Endodermal cell (in vitro differentiated cells): ENCODE measurements at regions not wholly inside any gene's neighbourhood (a gene's known extent, or its start where the extent isn't known, plus 50 kb on each side); places are given as distances from the start of the nearest gene placed in this dataset.

Experiments used
- DNase-seq: peaks from one replicate; pipeline ENCODE4 v3.0.0-alpha.2; 2017
- H3K27ac ChIP-seq: 2 replicates; pipeline ENCODE4 v1.5.1; 2013; ENCODE audit warnings: mild to moderate bottlenecking, low read depth, low read length, moderate library complexity
- H3K27me3 ChIP-seq: 2 replicates; pipeline ENCODE4 v1.6.1; 2013; ENCODE audit warnings: mild to moderate bottlenecking, low read length, moderate library complexity; ENCODE audit not compliant: insufficient read depth, control insufficient read depth, poor library complexity, severe bottlenecking
- H3K36me3 ChIP-seq: 2 replicates; pipeline ENCODE4 v1.7.0; 2013; ENCODE audit warnings: mild to moderate bottlenecking, low read length, moderate library complexity; ENCODE audit not compliant: control insufficient read depth, insufficient read depth
- H3K4me1 ChIP-seq: one replicate; pipeline ENCODE4 v1.7.0; 2013; ENCODE audit warnings: low read length; ENCODE audit not compliant: control insufficient read depth, insufficient read depth
- H3K4me3 ChIP-seq: 2 replicates; pipeline ENCODE4 v1.5.1; 2013; ENCODE audit warnings: mild to moderate bottlenecking, low read length, moderate library complexity
- H3K9ac ChIP-seq: 2 replicates; pipeline ENCODE4 v1.6.1; 2013; ENCODE audit warnings: mild to moderate bottlenecking, low read length, moderate library complexity; ENCODE audit not compliant: poor library complexity, severe bottlenecking; ENCODE audit errors: extremely low read depth
- H3K9me3 ChIP-seq: 2 replicates; pipeline ENCODE4 v1.6.1; 2013; ENCODE audit warnings: mild to moderate bottlenecking, low read length, moderate library complexity; ENCODE audit not compliant: control insufficient read depth
- H3K27ac Mint-ChIP-seq: 2 replicates; pipeline ENCODE4 v1.8.0; 2020; ENCODE audit warnings: mixed read lengths
- H3K27me3 Mint-ChIP-seq: 2 replicates; pipeline ENCODE4 v1.8.0; 2021; ENCODE audit warnings: mild to moderate bottlenecking, mixed read lengths; ENCODE audit not compliant: insufficient read depth
- H3K36me3 Mint-ChIP-seq: 2 replicates; pipeline ENCODE4 v1.8.0; 2020; ENCODE audit warnings: low read depth, mixed read lengths
- H3K4me1 Mint-ChIP-seq: 2 replicates; pipeline ENCODE4 v1.8.0; 2020; ENCODE audit warnings: mixed read lengths
- H3K4me3 Mint-ChIP-seq: 2 replicates; pipeline ENCODE4 v1.8.0; 2020; ENCODE audit warnings: mild to moderate bottlenecking, moderate library complexity, mixed read lengths
- H3K9me3 Mint-ChIP-seq: 2 replicates; pipeline ENCODE4 v1.8.0; 2020; ENCODE audit warnings: mild to moderate bottlenecking, mixed read lengths
- WGBS, 2 experiments: methylation state at CpG; one replicate each; pipeline versions ENCODE4 v1.1.5 to v1.1.7; 2013; ENCODE audit warnings: missing lambda C conversion rate in 2 of 2, mixed read lengths in 1 of 2; ENCODE audit not compliant: insufficient coverage in 1 of 2, insufficient read length in 1 of 2; 5-methylcytosine and 5-hydroxymethylcytosine counted together
- TF ChIP-seq, protein P1 (sequence below): fragments of 200-600 bp; sonication (generic); conservative IDR thresholded peaks from 2 replicates; pipeline ENCODE4 v1.5.0; 2021; ENCODE audit warnings: antibody characterized with exemption, mild to moderate bottlenecking

DNA sequence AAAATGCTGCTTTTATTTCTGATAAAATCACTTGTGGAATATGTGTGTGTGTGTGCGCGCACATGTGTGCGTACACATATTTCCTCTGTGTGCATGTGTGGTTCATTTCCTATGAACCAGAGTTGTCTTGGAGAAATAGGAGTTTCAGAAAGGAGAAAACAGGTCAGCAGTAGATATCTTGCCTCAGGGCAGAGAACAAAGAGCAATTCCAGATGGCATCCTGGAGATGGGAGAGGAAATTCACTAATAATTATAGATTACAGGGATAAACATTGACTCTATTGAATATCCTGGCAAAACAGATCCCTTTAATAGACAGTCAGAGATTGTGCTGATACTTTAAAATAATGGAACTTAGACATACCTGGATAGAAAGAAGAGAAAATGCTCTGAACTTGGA, 298.0 kb downstream of the TRIB2 start:
- H3K4me1 Mint-ChIP-seq = peaks cover 20% of the 10 kb centered on the region
- no peak for DNase-seq
- no peaks in the 10 kb centered on the region for H3K36me3 Mint-ChIP-seq
- H3K4me3 ChIP-seq = no peak overlapping the region
- peaks cover 13% of the 10 kb centered on the region for H3K4me1 ChIP-seq
- H3K9me3 Mint-ChIP-seq = no peaks in the 10 kb centered on the region
- TF ChIP-seq, protein P1, sequence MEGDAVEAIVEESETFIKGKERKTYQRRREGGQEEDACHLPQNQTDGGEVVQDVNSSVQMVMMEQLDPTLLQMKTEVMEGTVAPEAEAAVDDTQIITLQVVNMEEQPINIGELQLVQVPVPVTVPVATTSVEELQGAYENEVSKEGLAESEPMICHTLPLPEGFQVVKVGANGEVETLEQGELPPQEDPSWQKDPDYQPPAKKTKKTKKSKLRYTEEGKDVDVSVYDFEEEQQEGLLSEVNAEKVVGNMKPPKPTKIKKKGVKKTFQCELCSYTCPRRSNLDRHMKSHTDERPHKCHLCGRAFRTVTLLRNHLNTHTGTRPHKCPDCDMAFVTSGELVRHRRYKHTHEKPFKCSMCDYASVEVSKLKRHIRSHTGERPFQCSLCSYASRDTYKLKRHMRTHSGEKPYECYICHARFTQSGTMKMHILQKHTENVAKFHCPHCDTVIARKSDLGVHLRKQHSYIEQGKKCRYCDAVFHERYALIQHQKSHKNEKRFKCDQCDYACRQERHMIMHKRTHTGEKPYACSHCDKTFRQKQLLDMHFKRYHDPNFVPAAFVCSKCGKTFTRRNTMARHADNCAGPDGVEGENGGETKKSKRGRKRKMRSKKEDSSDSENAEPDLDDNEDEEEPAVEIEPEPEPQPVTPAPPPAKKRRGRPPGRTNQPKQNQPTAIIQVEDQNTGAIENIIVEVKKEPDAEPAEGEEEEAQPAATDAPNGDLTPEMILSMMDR = no peak
- no peak overlapping the region for H3K27ac ChIP-seq
- no peak overlapping the region for H3K9ac ChIP-seq
- 91 to 92% methylated on average over 3 of the region's 3 CpGs for WGBS, 2 experiments
- peaks cover 4% of the 10 kb centered on the region for H3K27me3 Mint-ChIP-seq
- no peak overlapping the region for H3K27ac Mint-ChIP-seq
- no peak overlapping the region for H3K4me3 Mint-ChIP-seq
- no peaks in the 10 kb centered on the region for H3K36me3 ChIP-seq
- H3K9me3 ChIP-seq = no peaks in the 10 kb centered on the region
- H3K27me3 ChIP-seq = peaks cover 4% of the 10 kb centered on the region

DNA sequence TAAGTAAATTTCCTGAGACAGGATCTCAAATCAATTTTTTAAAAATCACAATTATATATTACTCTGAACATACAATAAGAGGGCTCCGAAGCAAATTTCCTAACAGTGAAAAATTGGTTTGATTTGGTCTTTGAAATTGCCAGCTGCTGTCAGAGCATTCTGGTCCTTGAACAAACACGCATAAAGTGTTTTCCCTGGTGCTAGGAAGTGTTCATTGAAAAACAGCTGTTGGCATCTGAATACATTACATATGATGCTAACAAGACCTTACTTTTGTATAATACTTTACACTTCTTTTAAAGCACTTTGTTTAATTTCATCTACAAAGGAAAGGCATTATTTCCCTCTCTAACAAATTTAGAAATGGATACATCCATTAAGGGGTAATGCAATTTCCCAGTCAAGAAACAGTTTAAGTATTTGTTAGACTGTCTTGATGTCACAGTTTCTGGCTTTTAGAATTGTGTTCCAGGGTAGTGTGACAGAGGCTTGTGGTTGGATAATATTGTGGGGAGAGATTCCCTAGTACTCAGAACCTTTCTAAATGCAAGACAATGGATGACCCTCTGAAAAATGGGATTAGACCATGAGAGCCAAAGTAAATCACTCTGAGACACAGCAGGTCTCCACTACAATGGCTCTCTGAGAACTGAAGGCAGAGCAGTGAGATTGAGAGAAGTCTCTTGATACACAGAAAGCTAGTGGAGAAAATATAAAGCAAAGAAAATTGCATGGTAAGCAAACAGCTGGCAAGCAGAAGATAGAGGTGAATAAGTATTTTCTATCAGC, 299.0 kb downstream of the TRIB2 start:
- H3K9me3 Mint-ChIP-seq = no peaks in the 10 kb centered on the region
- no peaks in the 10 kb centered on the region for H3K27me3 ChIP-seq
- TF ChIP-seq, protein P1 = no peak
- peak overlapping the region; percentile 31 for H3K27ac ChIP-seq
- WGBS, 2 experiments = 88 to 100% methylated on average over 1 to 2 of the region's 2 CpGs
- DNase-seq = no peak
- no peak overlapping the region for H3K9ac ChIP-seq
- H3K4me3 Mint-ChIP-seq = no peak overlapping the region
- H3K36me3 Mint-ChIP-seq = no peaks in the 10 kb centered on the region
- H3K4me1 Mint-ChIP-seq = peaks cover 20% of the 10 kb centered on the region
- peak overlapping the region; percentile 41 for H3K4me3 ChIP-seq
- H3K4me1 ChIP-seq = peaks cover 13% of the 10 kb centered on the region
- no peaks in the 10 kb centered on the region for H3K9me3 ChIP-seq
- no peaks in the 10 kb centered on the region for H3K36me3 ChIP-seq
- no peaks in the 10 kb centered on the region for H3K27me3 Mint-ChIP-seq
- H3K27ac Mint-ChIP-seq = no peak overlapping the region

DNA sequence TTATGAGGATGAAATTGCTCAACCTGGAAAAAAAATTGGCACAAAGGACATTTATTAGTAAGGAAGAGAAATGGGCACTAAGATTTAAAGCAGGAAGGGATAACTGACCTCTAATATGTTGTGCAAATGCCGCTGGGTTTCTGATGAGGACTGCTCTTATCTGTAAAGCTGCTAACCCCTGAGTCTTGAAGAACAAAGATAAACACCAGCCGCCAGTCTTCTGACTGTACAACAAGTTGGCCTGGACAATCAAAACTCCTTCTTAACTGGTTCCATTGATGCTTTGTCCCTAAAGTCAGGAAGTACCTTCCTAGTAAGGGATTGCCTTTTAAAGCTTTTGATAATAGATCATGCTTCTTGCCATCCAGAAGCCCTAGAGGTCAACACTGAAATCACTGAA, 301.8 kb downstream of the TRIB2 start:
- Histone ChIP-seq H3K27ac (no peak overlapping the region), H3K9ac (no peak overlapping the region), H3K9me3 (no peaks in the 10 kb centered on the region), H3K4me3 (no peak overlapping the region), H3K27me3 (no peaks in the 10 kb centered on the region), H3K4me1 (peaks cover 16% of the 10 kb centered on the region), H3K36me3 (no peaks in the 10 kb centered on the region)
- no peaks in the 10 kb centered on the region for H3K9me3 Mint-ChIP-seq
- TF ChIP-seq, protein P1 = no peak
- WGBS, 2 experiments = 86 to 88% methylated on average over 2 of the region's 2 CpGs
- H3K36me3 Mint-ChIP-seq = no peaks in the 10 kb centered on the region
- H3K4me1 Mint-ChIP-seq = peaks cover 24% of the 10 kb centered on the region
- no peaks in the 10 kb centered on the region for H3K27me3 Mint-ChIP-seq
- DNase-seq = no peak
- H3K27ac Mint-ChIP-seq = no peak overlapping the region
- H3K4me3 Mint-ChIP-seq = no peak overlapping the region
